CD14-positive monocyte (primary cell): ENCODE measurements at regions not wholly inside any gene's neighbourhood (a gene's known extent, or its start where the extent isn't known, plus 50 kb on each side); places are given as distances from the start of the nearest gene placed in this dataset.

ENCODE experiments used
- DNase-seq, 3 donors: peaks; one replicate each; pipeline ENCODE4 v3.0.0-alpha.2; 2011 to 2022
- H2AFZ ChIP-seq: 2 replicates; pipeline ENCODE4 v1.6.0; 2012; ENCODE audit warnings: mild to moderate bottlenecking, low read depth, low read length, inconsistent platforms; ENCODE audit not compliant: insufficient read depth, poor library complexity, severe bottlenecking
- H3K27ac ChIP-seq, 2 donors: 1 replicate in 1 of 2; 2 replicates in 1 of 2; pipeline ENCODE4 v1.5.1; 2012 to 2013; ENCODE audit warnings: low read length in 2 of 2, control low read depth in 1 of 2, inconsistent platforms in 1 of 2, low read depth in 1 of 2, mild to moderate bottlenecking in 1 of 2
- H3K27me3 ChIP-seq, 2 donors: one replicate each; pipeline versions ENCODE4 v1.6.0 to v1.6.1; 2011 to 2013; ENCODE audit warnings: low read length in 2 of 2; ENCODE audit not compliant: control insufficient read depth in 2 of 2, insufficient read depth in 2 of 2
- H3K36me3 ChIP-seq, 2 donors: replicated peaks in 1 of 2; 1 replicate in 1 of 2; 2 replicates in 1 of 2; pipeline versions ENCODE4 v1.5.1 to v1.6.1; 2012 to 2013; ENCODE audit warnings: low read length in 2 of 2, control low read depth in 1 of 2, inconsistent platforms in 1 of 2, mild to moderate bottlenecking in 1 of 2; ENCODE audit not compliant: insufficient read depth in 2 of 2, control insufficient read depth in 1 of 2
- H3K4me1 ChIP-seq, 2 donors: 1 replicate in 1 of 2; 2 replicates in 1 of 2; pipeline versions ENCODE4 v1.5.1 to v1.6.1; 2012 to 2013; ENCODE audit warnings: low read length in 2 of 2, control low read depth in 1 of 2, inconsistent platforms in 1 of 2, mild to moderate bottlenecking in 1 of 2, moderate library complexity in 1 of 2; ENCODE audit not compliant: insufficient read depth in 2 of 2, control insufficient read depth in 1 of 2
- H3K4me2 ChIP-seq: replicated peaks from 2 replicates; pipeline ENCODE3; 2012; ENCODE audit warnings: low read length, moderate library complexity, mild to moderate bottlenecking; ENCODE audit not compliant: poor library complexity, severe bottlenecking; ENCODE audit errors: extremely low read depth
- H3K4me3 ChIP-seq, 3 experiments: fragments of 200-600 bp in 1 of 3; sonication (generic) in 1 of 3; replicated peaks in 1 of 3; 1 replicate in 2 of 3; 2 replicates in 1 of 3; pipeline ENCODE4 v1.5.1; 2011 to 2013; ENCODE audit warnings: low read length in 3 of 3, mild to moderate bottlenecking in 3 of 3, control low read depth in 2 of 3, low read depth in 2 of 3, inconsistent platforms in 1 of 3, moderate library complexity in 1 of 3
- H3K79me2 ChIP-seq: 2 replicates; pipeline ENCODE4 v1.6.0; 2012; ENCODE audit warnings: mild to moderate bottlenecking, control low read depth, inconsistent platforms, low read length, moderate library complexity; ENCODE audit not compliant: insufficient read depth
- H3K9ac ChIP-seq: 2 replicates; pipeline ENCODE4 v1.6.0; 2017; ENCODE audit warnings: low read length, mild to moderate bottlenecking; ENCODE audit not compliant: insufficient read depth, poor library complexity, severe bottlenecking
- H3K9me3 ChIP-seq, 2 donors: replicated peaks in 1 of 2; 1 replicate in 1 of 2; 2 replicates in 1 of 2; pipeline versions ENCODE4 v1.5.1 to v1.6.1; 2012 to 2013; ENCODE audit warnings: low read length in 2 of 2, control low read depth in 1 of 2; ENCODE audit not compliant: control insufficient read depth in 1 of 2, insufficient read depth in 1 of 2
- H4K20me1 ChIP-seq: 2 replicates; pipeline ENCODE4 v1.6.0; 2012; ENCODE audit warnings: mild to moderate bottlenecking, low read length, control low read depth, moderate library complexity; ENCODE audit not compliant: insufficient read depth
- H3K27ac Mint-ChIP-seq, 7 donors: one replicate each; pipeline ENCODE4 v1.8.0; 2020; ENCODE audit warnings: mild to moderate bottlenecking in 7 of 7, mixed read lengths in 7 of 7, moderate library complexity in 6 of 7, inconsistent platforms in 2 of 7
- H3K27me3 Mint-ChIP-seq, 3 donors: one replicate each; pipeline ENCODE4 v1.8.0; 2021 to 2022; ENCODE audit warnings: low read depth in 3 of 3, mild to moderate bottlenecking in 3 of 3, mixed read lengths in 3 of 3, moderate library complexity in 3 of 3, inconsistent platforms in 1 of 3
- H3K36me3 Mint-ChIP-seq, 2 donors: one replicate each; pipeline ENCODE4 v1.8.0; 2020; ENCODE audit warnings: mixed read lengths in 2 of 2, inconsistent platforms in 1 of 2, mild to moderate bottlenecking in 1 of 2
- H3K4me1 Mint-ChIP-seq: one replicate; pipeline ENCODE4 v1.8.0; 2020; ENCODE audit warnings: mild to moderate bottlenecking, mixed read lengths
- H3K4me3 Mint-ChIP-seq, 2 donors: one replicate each; pipeline ENCODE4 v1.8.0; 2020; ENCODE audit warnings: mild to moderate bottlenecking in 2 of 2, mixed read lengths in 2 of 2, moderate library complexity in 1 of 2
- H3K9me3 Mint-ChIP-seq, 7 donors: one replicate each; pipeline ENCODE4 v1.8.0; 2020 to 2022; ENCODE audit warnings: mixed read lengths in 7 of 7, mild to moderate bottlenecking in 6 of 7, moderate library complexity in 6 of 7, inconsistent platforms in 2 of 7
- WGBS: methylation state at CpG from one replicate; pipeline ENCODE4 v1.1.5; 2013; ENCODE audit warnings: missing lambda C conversion rate; ENCODE audit not compliant: insufficient coverage; 5-methylcytosine and 5-hydroxymethylcytosine counted together
- intact Hi-C, 2 donors: fragments of 100-400 bp; cut with micrococcal nuclease; formaldehyde crosslinking; loops; one replicate each; pipeline versions ENCODE4 v1.15.0 to v1.15.1; 2023
- TF ChIP-seq, protein P1 (sequence below): fragments of 200-600 bp; IDR thresholded peaks from one replicate; pipeline ENCODE4 v1.8.0; 2022; ENCODE audit warnings: antibody characterized with exemption, mild to moderate bottlenecking

DNA sequence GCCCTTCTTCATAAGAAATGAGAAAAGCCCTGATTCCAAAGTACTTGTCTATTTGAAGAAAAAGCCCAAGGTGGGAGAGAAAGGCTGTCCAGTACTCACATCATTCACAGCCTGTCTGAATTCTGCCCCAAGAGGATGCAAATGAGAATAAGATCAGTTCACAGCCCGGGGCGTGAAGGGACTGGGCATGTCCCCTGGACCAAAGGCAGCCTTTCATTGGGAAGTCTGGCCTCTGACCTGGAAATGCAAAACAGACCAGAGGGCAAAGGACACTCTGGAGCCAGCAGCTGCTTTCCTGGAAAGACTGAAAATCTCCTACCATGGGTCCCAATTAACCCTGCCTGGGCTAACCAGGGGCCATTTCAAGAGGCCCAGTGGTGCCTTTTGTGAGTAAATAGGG, 191.2 kb upstream of the PELI2 start:
- Mint-ChIP-seq H3K4me1 (no peaks in the 10 kb centered on the region), H3K4me3 (no peak overlapping the region), H3K9me3 (peaks cover 0 to 4% (median 2%) of the 10 kb centered on the region in 7 donors), H3K27ac (no peak overlapping the region), H3K36me3 (no peaks in the 10 kb centered on the region), H3K27me3 (peaks cover 1 to 6% (median 3%) of the 10 kb centered on the region in 3 donors)
- H3K9ac ChIP-seq = no peak overlapping the region
- no peak overlapping the region for H3K27ac ChIP-seq
- no peak for DNase-seq
- no peaks in the 10 kb centered on the region for H3K9me3 ChIP-seq
- H3K36me3 ChIP-seq = no peaks in the 10 kb centered on the region
- TF ChIP-seq, protein P1, sequence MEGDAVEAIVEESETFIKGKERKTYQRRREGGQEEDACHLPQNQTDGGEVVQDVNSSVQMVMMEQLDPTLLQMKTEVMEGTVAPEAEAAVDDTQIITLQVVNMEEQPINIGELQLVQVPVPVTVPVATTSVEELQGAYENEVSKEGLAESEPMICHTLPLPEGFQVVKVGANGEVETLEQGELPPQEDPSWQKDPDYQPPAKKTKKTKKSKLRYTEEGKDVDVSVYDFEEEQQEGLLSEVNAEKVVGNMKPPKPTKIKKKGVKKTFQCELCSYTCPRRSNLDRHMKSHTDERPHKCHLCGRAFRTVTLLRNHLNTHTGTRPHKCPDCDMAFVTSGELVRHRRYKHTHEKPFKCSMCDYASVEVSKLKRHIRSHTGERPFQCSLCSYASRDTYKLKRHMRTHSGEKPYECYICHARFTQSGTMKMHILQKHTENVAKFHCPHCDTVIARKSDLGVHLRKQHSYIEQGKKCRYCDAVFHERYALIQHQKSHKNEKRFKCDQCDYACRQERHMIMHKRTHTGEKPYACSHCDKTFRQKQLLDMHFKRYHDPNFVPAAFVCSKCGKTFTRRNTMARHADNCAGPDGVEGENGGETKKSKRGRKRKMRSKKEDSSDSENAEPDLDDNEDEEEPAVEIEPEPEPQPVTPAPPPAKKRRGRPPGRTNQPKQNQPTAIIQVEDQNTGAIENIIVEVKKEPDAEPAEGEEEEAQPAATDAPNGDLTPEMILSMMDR = no peak
- no peak overlapping the region for H2AFZ ChIP-seq
- H3K4me2 ChIP-seq = no peak overlapping the region
- H3K79me2 ChIP-seq = no peaks in the 10 kb centered on the region
- H3K4me3 ChIP-seq = no peak overlapping the region
- WGBS = 89% methylated on average over 2 of the region's 2 CpGs
- H3K4me1 ChIP-seq = no peaks in the 10 kb centered on the region
- no peaks in the 10 kb centered on the region for H4K20me1 ChIP-seq
- intact Hi-C loops = no loop called here
- no peaks in the 10 kb centered on the region for H3K27me3 ChIP-seq

DNA sequence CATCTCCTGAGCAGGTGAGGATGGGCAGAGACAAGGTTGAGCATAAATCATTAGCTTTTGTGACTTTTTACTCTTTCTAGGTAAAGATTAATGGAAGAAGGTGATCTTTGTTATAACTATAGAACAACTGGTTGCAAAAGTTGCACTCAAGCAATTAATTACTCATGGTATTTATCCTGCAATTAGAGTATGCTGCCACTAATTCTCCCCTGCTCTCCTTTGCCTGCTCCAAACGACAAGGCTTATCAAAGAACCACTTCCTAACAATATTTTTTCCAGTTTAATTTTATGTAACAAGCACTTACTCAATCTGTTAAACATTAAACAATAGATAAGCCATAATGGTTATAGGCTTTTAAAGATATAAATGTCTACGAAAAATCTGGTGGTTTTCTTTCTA, 189.9 kb upstream of the PELI2 start:
- no peaks in the 10 kb centered on the region for H3K36me3 Mint-ChIP-seq
- TF ChIP-seq, protein P1 = no peak
- peaks cover 0 to 4% (median 3%) of the 10 kb centered on the region in 7 donors for H3K9me3 Mint-ChIP-seq
- H3K27me3 Mint-ChIP-seq = peaks cover 1 to 6% (median 3%) of the 10 kb centered on the region in 3 donors
- Histone ChIP-seq H2AFZ (no peak overlapping the region), H3K36me3 (no peaks in the 10 kb centered on the region), H3K9ac (no peak overlapping the region), H3K9me3 (no peaks in the 10 kb centered on the region), H4K20me1 (no peaks in the 10 kb centered on the region), H3K79me2 (no peaks in the 10 kb centered on the region), H3K27me3 (no peaks in the 10 kb centered on the region), H3K4me3 (no peak overlapping the region), H3K27ac (no peak overlapping the region), H3K4me2 (no peak overlapping the region), H3K4me1 (no peaks in the 10 kb centered on the region)
- intact Hi-C loops = no loop called here
- no CpG with 5 or more reads among the region's 2 CpGs for WGBS
- no peak for DNase-seq
- no peak overlapping the region for H3K27ac Mint-ChIP-seq
- H3K4me1 Mint-ChIP-seq = no peaks in the 10 kb centered on the region
- H3K4me3 Mint-ChIP-seq = no peak overlapping the region
